ENCODE measurements at regions not wholly inside any gene's neighbourhood (a gene's known extent, or its start where the extent isn't known, plus 50 kb on each side); places are given as distances from the start of the nearest gene placed in this dataset.

- no peak for DNase-seq (ENCODE audit: insufficient read length, low spot score)
- TF ChIP-seq CTCF (IDR thresholded peaks at IDR 0.05; ENCODE audit: insufficient read depth, missing control alignments): no peak
- no peak for FAIRE-seq
These were observed 410.7 kb downstream of the DMRTA1 start for GRCh38 chr9:22857316-22857715.

GRCh38 chr9:22863106-22863505 lies 416.5 kb downstream of the DMRTA1 start:
- FAIRE-seq: no peak
- no peak for TF ChIP-seq CTCF (IDR thresholded peaks at IDR 0.05; ENCODE audit: insufficient read depth, missing control alignments)

GRCh38 chr9:22863736-22864135 lies 417.1 kb downstream of the DMRTA1 start:
- no peak for TF ChIP-seq CTCF (IDR thresholded peaks at IDR 0.05; ENCODE audit: insufficient read depth, missing control alignments)
- no peak for FAIRE-seq
- DNase-seq (ENCODE audit: insufficient read length, low spot score): no peak

More at GRCh38 chr9:22863106-22863505, 416.5 kb downstream of the DMRTA1 start:
- no peak for DNase-seq (ENCODE audit: insufficient read length, low spot score)

- DNase-seq (ENCODE audit: insufficient read length, low spot score) (no peak), FAIRE-seq (no peak)
- no peak for TF ChIP-seq CTCF (IDR thresholded peaks at IDR 0.05; ENCODE audit: insufficient read depth, missing control alignments)
These were observed 446.7 kb downstream of the DMRTA1 start for GRCh38 chr9:22893196-22893843.

- no peak for TF ChIP-seq CTCF (IDR thresholded peaks at IDR 0.05; ENCODE audit: insufficient read depth, missing control alignments)
- FAIRE-seq (no peak), DNase-seq (ENCODE audit: insufficient read length, low spot score) (no peak)
These were observed 452.0 kb downstream of the DMRTA1 start for GRCh38 chr9:22898591-22898990.

- no peak for FAIRE-seq
- no peak for DNase-seq (ENCODE audit: insufficient read length, low spot score)
These were observed 465.0 kb downstream of the DMRTA1 start for GRCh38 chr9:22911632-22912031.

More at GRCh38 chr9:22911632-22912031, 465.0 kb downstream of the DMRTA1 start:
- TF ChIP-seq CTCF (IDR thresholded peaks at IDR 0.05; ENCODE audit: insufficient read depth, missing control alignments): no peak

Measured in D721Med (cell line).